GM21717 (cell line): ENCODE measurements at regions not wholly inside any gene's neighbourhood (a gene's known extent, or its start where the extent isn't known, plus 50 kb on each side); places are given as distances from the start of the nearest gene placed in this dataset.

ENCODE experiments used
- ATAC-seq: cut with Tn5 transposase; IDR thresholded peaks from one replicate; pipeline ENCODE4 v1.9.1; 2021; ENCODE audit warnings: mild to moderate bottlenecking, moderate library complexity; ENCODE audit not compliant: unreplicated experiment

- no peak for ATAC-seq
These were observed 270.1 kb upstream of the TNRC6C start for GRCh38 chr17:77688369-77688768.

- no peak for ATAC-seq
These were observed 268.0 kb upstream of the TNRC6C start for GRCh38 chr17:77690271-77691161.

GRCh38 chr17:77691216-77692085, 267.1 kb upstream of the TNRC6C start:
- ATAC-seq, result no peak

GRCh38 chr17:77692571-77693161, 265.8 kb upstream of the TNRC6C start:
- ATAC-seq, result no peak

- ATAC-seq, result no peak
These were observed 265.2 kb upstream of the TNRC6C start for GRCh38 chr17:77693301-77693700.

- no peak for ATAC-seq
These were observed 264.7 kb upstream of the TNRC6C start for GRCh38 chr17:77693776-77694175.

GRCh38 chr17:77694391-77695363, 263.8 kb upstream of the TNRC6C start:
- ATAC-seq, result no peak

- no peak for ATAC-seq
These were observed 263.1 kb upstream of the TNRC6C start for GRCh38 chr17:77695386-77695785.

- no peak for ATAC-seq
These were observed 262.3 kb upstream of the TNRC6C start for GRCh38 chr17:77696151-77696720.

- ATAC-seq, result no peak
These were observed 261.6 kb upstream of the TNRC6C start for GRCh38 chr17:77696721-77697460.

GRCh38 chr17:77697480-77698400, 260.8 kb upstream of the TNRC6C start:
- no peak for ATAC-seq

- ATAC-seq, result no peak
These were observed 259.4 kb upstream of the TNRC6C start for GRCh38 chr17:77698903-77699623.

- no peak for ATAC-seq
These were observed 258.2 kb upstream of the TNRC6C start for GRCh38 chr17:77700165-77700881.

- no peak for ATAC-seq
These were observed 256.5 kb upstream of the TNRC6C start for GRCh38 chr17:77701996-77702395.

- ATAC-seq, result no peak
These were observed 254.3 kb upstream of the TNRC6C start for GRCh38 chr17:77704048-77704815.

GRCh38 chr17:77706938-77707337, 251.6 kb upstream of the TNRC6C start:
- ATAC-seq, result no peak
